ENCODE measurements at regions not wholly inside any gene's neighbourhood (a gene's known extent, or its start where the extent isn't known, plus 50 kb on each side); places are given as distances from the start of the nearest gene placed in this dataset.

DNA sequence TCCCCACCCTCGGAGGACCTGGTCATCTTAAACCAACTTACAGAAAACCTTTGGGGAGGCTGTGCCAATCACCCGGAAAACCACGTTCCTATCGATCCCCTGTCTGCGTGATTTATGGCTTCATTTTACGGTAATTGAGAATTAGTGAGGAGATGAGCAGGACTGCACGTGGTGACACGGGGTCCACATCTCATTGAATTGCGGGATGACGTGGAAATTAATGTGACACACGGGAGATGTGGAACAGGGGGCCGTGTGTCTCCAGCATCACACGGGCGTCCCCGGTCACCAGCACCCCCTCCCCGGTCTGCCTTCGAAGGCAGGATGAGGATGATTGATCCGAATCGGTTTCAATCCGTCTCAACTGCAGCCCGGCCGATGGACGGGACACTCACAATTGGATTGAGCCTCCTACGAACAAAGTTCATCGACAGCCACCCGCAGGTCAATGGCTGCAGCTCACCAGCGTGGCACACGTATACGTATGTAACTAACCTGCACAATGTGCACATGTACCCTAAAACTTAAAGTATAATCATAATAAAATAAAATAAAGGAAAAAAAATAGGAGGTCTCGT lies 160.3 kb downstream of the SHOX start:
- TF ChIP-seq, protein P1, sequence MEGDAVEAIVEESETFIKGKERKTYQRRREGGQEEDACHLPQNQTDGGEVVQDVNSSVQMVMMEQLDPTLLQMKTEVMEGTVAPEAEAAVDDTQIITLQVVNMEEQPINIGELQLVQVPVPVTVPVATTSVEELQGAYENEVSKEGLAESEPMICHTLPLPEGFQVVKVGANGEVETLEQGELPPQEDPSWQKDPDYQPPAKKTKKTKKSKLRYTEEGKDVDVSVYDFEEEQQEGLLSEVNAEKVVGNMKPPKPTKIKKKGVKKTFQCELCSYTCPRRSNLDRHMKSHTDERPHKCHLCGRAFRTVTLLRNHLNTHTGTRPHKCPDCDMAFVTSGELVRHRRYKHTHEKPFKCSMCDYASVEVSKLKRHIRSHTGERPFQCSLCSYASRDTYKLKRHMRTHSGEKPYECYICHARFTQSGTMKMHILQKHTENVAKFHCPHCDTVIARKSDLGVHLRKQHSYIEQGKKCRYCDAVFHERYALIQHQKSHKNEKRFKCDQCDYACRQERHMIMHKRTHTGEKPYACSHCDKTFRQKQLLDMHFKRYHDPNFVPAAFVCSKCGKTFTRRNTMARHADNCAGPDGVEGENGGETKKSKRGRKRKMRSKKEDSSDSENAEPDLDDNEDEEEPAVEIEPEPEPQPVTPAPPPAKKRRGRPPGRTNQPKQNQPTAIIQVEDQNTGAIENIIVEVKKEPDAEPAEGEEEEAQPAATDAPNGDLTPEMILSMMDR (IDR thresholded peaks at IDR 0.05), result no peak
- no peak for TF ChIP-seq NPAS2 (CRISPR knock-in tag; IDR thresholded peaks at IDR 0.05; ENCODE audit: borderline replicate concordance)
- TF ChIP-seq FOSL2 (IDR thresholded peaks at IDR 0.05), result no peak
- no peak for TF ChIP-seq FOSL2 (CRISPR knock-in tag; IDR thresholded peaks at IDR 0.05)
- TF ChIP-seq POLR2A (IDR thresholded peaks at IDR 0.05; ENCODE audit: low read length), result no peak
- TF ChIP-seq, protein P2, sequence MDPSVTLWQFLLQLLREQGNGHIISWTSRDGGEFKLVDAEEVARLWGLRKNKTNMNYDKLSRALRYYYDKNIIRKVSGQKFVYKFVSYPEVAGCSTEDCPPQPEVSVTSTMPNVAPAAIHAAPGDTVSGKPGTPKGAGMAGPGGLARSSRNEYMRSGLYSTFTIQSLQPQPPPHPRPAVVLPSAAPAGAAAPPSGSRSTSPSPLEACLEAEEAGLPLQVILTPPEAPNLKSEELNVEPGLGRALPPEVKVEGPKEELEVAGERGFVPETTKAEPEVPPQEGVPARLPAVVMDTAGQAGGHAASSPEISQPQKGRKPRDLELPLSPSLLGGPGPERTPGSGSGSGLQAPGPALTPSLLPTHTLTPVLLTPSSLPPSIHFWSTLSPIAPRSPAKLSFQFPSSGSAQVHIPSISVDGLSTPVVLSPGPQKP (IDR thresholded peaks at IDR 0.05; ENCODE audit: low read depth, low read length), result no peak
- no peak for TF ChIP-seq HOXB13 (CRISPR knock-in tag; IDR thresholded peaks at IDR 0.05; ENCODE audit: low read depth)
- TF ChIP-seq SMC3 (IDR thresholded peaks at IDR 0.05), result no peak
- TF ChIP-seq EP300 (IDR thresholded peaks at IDR 0.05), result no peak
- no peak for TF ChIP-seq RFX5 (IDR thresholded peaks at IDR 0.05)
- no peak for TF ChIP-seq MYC (IDR thresholded peaks at IDR 0.05; ENCODE audit: borderline replicate concordance, low read length)
- TF ChIP-seq, protein P3, sequence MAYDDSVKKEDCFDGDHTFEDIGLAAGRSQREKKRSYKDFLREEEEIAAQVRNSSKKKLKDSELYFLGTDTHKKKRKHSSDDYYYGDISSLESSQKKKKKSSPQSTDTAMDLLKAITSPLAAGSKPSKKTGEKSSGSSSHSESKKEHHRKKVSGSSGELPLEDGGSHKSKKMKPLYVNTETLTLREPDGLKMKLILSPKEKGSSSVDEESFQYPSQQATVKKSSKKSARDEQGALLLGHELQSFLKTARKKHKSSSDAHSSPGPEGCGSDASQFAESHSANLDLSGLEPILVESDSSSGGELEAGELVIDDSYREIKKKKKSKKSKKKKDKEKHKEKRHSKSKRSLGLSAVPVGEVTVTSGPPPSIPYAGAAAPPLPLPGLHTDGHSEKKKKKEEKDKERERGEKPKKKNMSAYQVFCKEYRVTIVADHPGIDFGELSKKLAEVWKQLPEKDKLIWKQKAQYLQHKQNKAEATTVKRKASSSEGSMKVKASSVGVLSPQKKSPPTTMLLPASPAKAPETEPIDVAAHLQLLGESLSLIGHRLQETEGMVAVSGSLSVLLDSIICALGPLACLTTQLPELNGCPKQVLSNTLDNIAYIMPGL (CRISPR knock-in tag; IDR thresholded peaks at IDR 0.05; ENCODE audit: borderline replicate concordance), result no peak
